Activated T-cell treated with anti-CD3 and anti-CD28 coated beads for 1 hour (primary cell): ENCODE measurements at regions not wholly inside any gene's neighbourhood (a gene's known extent, or its start where the extent isn't known, plus 50 kb on each side); places are given as distances from the start of the nearest gene placed in this dataset.
"Not testable (repeated sequence)": the region's sequence is repeated elsewhere in the genome, so short reads cannot be mapped to it uniquely, and the experiment has no call there.

Experiments used
- DNase-seq: peaks from one replicate; pipeline ENCODE4 v3.0.0-alpha.2; 2020; ENCODE audit warnings: low read depth

- DNase-seq, result not testable (repeated sequence)
Measured at GRCh38 chr3:35146256-35147035, 492.9 kb upstream of the ARPP21 start.

GRCh38 chr3:35183927-35184675 is 455.2 kb upstream of the ARPP21 start:
- no peak for DNase-seq

DNA sequence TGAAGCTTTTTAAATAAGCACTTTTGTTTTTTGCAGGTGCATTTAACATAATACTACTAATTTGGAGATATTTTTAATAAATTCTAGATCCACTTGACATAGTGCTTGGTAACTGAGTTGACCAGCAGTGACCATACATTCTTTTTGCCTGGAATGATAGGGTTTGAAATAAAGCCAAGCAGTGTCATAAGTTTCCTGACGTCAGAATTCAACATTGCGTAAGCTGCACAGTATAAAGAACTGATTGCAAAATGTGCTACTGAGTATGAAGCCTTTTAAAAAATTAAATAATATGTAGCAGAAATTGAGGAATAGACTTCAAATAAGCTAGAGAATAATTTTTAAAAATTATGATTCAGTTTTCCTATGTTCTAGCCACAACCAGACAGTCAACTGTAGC is 454.6 kb upstream of the ARPP21 start:
- DNase-seq, result no peak

DNA sequence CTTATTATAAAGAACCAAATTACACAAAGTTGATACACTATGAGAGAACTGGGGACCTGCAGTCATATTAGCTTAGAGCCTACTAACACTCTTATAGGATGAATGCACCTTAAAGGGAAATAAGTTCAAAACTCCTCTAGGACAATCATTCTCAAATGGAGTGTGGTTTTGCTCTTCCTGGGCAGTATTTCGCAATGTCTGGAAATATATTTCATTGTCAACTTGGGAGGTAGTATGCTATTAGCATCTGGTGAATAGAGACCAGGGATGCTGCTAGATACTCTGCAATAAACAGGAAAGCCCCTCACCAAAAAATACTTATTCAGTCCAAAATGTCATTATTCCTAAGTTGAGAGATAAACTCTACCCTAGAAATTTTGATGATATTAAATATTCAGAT is 451.4 kb upstream of the ARPP21 start:
- no peak for DNase-seq

DNA sequence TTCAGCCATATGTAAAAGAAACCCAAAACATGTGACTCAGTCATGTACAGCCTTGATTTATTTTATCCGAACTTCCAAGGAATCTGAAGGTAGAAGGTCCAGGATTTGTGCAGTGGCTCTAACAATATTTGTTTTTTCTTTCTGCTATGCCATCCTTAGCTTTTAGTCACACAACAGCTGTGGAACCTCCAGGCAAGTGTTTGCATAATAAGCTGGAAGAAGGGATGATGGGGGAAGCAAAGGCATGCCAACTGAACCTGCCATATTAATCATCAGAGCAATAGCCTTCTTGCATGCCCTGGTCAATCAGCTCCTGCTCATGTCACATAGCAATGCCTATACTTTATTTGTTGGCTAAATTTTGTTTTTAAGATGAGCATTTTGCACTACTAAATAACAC is 444.7 kb upstream of the ARPP21 start:
- no peak for DNase-seq

DNA sequence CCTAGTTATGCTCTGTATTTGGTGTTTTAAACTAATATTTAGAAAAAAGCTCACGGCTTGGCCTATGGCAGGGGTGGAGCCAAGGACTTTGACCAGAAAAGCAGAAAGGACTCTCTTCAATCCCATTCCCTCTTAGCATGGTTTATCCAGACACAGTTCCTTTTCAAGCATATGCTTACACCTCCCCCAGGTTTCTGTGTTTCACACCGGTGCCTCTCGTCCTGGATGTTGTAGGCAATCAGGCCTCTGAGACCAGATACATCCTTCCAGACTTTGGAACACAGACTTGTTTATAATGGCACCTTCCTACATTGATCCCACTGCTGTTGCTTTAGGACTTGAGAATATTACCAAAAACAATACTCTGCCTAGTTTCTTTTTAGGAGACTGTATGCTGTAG is 440.5 kb upstream of the ARPP21 start:
- no peak for DNase-seq

GRCh38 chr3:35200056-35200455 is 439.3 kb upstream of the ARPP21 start:
- DNase-seq, result no peak

DNA sequence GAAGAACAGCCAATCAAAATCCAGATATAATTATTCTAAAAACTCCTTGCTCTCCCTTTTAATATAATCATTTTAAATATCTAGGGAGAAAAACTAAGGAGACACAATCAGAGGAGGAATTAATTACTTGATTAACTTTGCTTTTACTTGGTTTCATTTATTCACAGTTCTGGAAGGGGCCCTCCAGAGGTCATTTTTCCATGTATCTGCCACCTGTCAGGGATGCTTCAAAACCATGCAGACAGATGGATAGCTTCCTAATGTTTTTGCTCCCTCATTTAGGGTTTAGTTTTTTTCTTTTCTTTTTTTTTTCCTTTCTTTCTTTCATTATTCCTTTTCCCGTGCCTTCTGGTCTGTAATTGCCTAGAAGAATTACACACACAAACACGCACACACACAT is 438.1 kb upstream of the ARPP21 start:
- DNase-seq, result no peak

DNA sequence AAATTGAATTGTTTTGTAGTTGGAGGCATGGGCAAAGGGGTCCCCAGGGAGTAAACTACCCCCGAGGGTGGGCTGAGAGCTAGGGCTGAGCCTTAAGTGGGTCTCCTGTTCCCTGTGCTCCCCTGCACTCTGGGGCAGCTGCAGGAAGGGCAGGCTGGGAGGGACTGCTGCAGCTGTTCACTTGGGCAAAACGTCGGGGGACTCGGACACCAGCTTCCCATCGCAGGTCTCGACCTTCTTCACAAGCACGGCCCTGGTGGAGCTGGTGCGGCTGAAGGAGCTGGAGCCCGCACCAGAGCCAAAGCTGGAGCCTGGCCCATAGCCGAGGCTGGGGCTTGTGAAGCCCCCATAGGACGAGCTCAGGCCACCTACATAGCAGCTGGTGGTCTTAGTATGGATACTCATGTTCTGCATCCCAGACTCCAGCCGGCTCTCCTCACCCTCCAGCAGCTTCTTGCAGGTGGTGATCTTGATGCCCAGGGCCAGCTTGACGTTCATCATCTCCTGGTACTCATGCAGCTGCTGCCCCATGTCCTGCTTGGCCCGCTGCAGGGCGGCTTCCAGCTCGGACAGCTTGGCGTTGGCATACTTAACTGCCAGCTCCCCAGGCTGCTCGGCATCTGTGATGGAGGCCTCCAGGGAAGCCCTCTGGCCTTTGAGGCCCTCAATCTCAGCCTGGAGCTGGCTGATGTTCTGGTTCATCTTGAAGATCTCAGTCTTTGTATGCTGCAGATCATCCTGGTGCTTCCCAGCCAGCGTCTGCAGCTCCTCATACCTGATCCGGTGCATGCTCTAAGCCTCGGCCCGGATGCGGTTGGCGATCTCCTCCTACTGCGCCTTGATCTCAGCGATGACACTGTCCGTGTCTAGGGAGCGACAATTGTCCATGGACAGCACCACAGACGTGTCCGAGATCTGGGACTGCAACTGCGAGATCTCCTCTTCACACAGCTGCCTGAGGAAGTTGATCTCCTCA is 423.5 kb upstream of the ARPP21 start:
- DNase-seq, result no peak

DNA sequence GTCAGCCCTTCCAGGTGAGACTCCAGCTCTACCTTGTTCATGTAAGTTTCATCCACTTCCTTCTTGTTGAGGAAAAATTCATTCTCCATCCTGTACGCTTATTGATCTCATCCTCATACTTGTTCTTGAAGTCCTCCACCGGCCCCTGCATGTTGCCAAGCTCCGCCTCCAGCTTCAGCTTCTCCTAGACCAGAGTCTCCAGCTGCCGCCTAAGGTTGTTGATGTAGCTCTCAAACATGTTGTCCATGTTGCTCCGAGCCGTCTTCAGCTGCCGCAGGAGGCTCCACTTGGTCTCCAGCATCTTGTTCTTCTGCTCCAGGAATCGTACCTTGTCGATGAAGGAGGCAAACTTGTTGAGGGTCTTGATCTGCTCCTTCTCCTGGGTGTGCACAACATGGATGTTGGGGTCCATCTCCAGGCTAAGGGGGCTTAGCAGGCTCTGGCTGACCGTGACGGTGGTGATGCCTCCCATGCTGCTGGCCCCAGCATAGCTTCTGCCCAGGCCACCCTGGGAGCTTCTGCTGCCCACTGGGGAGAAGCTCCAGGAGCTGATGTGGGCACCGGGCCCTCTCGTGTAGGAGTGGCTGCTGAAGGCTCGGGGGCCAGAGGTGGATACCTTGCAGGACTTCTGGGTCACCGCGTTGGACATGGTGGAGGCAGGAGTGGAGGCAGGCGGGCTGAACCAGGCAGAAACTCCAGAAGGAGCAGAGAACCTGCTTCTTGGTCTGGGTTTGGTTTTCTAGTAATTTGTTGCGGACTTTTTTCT is 422.6 kb upstream of the ARPP21 start:
- no peak for DNase-seq

DNA sequence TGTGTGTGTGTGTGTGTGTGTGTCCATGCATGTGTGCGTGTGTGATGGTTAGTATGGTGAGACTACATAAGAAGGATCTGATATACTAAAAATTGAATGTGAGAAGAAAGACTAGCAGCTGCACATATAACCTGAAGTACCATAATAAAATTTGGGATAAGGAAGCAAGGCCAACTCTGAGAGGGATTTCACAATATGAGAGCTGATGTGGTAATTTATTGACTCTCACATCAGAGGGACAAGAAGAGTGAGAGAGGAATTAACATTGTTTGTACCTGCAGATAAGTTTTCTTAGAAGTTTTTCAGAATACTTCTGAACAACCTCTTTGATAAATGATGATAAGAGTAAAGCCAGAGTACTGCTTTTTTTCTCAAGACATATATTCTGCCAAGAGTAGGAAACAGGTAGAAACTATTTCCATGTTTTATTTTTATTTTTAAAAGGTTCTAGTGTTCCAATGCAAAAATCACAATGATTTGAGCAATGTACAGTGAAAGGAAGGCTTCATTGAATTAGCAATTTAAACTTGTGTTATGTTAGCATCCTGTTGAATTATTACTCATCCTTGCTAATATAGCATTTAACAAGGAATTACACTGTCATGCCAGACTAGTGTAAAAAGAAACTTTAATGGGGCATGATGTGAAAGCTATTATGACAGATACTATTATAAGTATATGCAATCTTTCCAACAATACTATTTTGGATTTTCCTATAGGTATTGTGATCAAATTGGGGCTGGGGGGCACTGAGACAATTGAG is 415.5 kb upstream of the ARPP21 start:
- no peak for DNase-seq

DNA sequence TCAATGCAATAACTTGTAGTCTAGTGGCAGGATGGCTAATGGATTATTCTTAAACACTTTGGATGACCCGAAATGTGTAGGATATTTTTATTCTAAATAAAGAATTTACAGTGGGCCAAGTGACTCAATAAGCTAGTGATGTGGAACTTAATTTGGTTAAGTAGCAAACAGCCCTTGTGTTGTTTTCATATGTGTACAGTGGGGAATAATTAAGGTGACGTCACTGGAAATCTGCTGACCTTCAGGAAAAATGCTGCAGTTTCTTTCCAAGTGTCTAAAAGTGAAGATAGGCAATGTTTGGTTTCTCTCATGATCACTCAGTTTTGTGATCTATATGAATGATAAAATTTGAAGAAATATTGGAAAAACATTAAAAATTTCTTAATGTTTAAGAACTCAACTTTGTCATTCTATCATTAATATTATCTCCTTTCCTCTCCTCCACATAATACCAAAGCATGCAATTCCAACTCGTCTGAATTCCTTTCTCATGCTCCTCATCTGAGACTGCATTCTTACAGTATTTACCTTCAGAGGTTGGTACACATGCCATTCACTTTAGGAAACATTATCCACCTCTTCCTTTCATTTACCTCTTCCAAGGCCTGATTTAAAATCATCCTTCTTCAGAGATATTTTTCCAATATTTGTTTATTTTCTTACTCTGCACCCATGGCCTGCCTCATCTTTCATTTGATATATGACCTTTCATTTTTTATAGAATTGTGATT is 414.6 kb upstream of the ARPP21 start:
- no peak for DNase-seq

DNA sequence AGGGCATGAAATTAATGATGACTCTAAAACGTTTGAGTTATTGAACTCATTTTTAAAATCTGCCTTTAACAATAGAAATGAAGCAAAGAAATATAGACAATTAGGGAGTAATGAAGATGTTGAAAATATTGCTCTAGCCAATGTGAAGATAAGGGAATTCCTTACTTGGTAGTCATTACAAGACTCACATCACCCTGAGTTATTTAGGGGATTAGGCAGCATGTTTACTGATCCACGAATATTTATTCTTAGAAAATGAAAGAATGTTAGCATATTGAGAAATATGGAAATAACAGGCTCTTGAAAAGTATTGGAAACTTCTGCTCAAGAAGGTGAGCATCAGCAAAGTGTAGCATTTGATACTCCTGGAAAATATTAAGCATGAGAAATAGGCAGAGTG is 398.1 kb upstream of the ARPP21 start:
- no peak for DNase-seq

DNA sequence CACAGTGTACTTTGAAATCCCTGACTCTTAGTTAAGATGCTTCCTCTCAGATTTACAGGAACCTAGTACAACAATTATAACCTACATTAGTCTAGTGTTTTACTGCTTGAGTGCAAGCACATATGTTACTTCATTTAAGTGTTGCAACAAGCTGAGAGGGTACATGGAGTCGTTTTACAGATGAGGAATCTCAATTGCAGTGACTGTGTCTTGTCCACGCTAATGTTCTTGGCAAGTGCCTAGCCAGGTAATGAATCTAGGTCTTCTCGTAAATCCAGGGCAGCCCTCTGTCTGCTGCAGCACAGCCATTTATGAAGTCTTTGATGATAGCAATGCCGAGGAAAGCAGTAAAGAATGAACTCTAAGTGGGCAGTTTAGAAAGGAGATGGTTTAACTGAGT is 384.4 kb upstream of the ARPP21 start:
- no peak for DNase-seq

- DNase-seq, result no peak
Measured at GRCh38 chr3:35257641-35258040, 381.7 kb upstream of the ARPP21 start.

- no peak for DNase-seq
Measured at GRCh38 chr3:35262406-35262805, 376.9 kb upstream of the ARPP21 start.

GRCh38 chr3:35263477-35263876 is 375.8 kb upstream of the ARPP21 start:
- no peak for DNase-seq

DNA sequence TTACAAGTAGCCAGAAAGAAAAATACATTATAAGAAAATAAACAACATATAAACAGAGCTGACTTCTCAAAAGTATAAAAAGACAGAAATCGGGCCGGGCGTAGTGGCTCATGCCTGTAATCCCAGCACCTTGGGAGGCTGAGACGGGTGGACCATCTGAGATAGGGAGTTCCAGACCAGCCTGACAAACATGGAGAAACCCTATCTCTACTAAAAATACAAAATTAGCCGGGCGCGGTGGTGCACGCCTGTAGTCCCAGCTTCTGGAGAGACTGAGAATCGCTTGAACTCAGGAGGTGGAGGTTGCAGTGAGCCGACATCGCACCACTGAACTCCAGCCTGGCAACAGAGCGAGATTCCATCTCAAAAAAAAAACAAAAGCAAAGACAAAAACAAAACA is 373.3 kb upstream of the ARPP21 start:
- not testable (repeated sequence) for DNase-seq

DNA sequence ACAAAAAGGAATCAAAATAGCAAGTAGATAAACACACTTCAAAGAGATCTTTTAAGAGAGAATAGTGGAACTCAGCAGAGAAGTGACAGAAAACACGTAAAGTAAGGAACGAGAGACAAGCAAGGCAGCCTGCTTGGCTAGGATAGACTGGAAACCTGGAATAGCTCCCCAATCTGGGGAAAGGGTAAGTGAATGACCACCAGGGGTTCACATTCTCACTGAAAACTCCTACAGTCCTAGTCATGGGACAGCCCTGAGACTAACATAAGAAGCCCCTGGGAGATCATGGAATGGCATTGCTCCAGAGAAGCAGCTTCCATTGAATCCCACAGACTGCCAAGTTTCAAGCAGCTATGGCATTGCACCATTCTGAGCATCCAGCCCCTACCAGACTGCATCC is 363.6 kb upstream of the ARPP21 start:
- no peak for DNase-seq

DNA sequence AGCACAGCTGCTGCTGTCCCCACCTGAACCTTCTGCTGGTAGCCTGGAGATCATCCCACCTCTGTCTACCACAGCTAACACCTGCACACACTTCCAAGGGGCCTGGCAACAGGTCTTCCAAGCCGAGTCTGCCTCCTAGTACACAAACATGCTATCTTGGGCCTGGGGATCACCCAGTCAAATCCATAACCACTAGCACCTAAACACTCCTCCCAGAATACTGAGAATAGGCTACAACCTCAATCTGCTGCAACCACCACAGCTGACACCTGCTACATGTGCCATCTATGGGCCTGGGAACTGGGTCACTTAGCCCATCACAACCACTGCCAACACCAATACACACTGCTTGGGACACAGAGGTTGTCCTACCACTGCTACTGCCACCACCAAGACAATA is 362.8 kb upstream of the ARPP21 start:
- DNase-seq, result no peak
